Endothelial cell of umbilical vein (primary cell): ENCODE measurements at regions not wholly inside any gene's neighbourhood (a gene's known extent, or its start where the extent isn't known, plus 50 kb on each side); places are given as distances from the start of the nearest gene placed in this dataset.

Experiments used
- BruUV-seq: library from RNA; stranded (reverse); fragments of 400-500 nt; replicated peaks from 2 replicates; lab custom pipeline; 2021; lab: Mats Ljungman, UMichigan
- CTCF ChIA-PET: fragments of 300-600, 350-600 bp; sonication (Branson Sonifier 250); formaldehyde crosslinking; loops from one replicate; lab custom pipeline; 2021; ENCODE audit warnings: antibody characterized with exemption, inconsistent platforms; lab: Charles Lee
- POLR2A ChIA-PET: fragments of 300-600, 350-600 bp; sonication (Branson Sonifier 250); formaldehyde crosslinking; loops from one replicate; lab custom pipeline; 2021; ENCODE audit warnings: antibody characterized with exemption, inconsistent platforms; lab: Charles Lee
- DNase-seq: peaks from one replicate; pipeline ENCODE4 v3.0.0-alpha.2; 2011; ENCODE audit warnings: low read depth, low spot score
- FAIRE-seq: peaks from 2 replicates; lab custom pipeline; 2011; peaks lifted over from hg19 to GRCh38; lab: Jason Lieb, UNC
- H2AFZ ChIP-seq: 2 replicates; pipeline ENCODE4 v1.6.0; 2012; ENCODE audit warnings: low read depth, low read length, control low read depth, inconsistent platforms
- H3K27ac ChIP-seq: 2 replicates; pipeline ENCODE4 v1.5.1; 2011; ENCODE audit warnings: low read depth, mild to moderate bottlenecking, control low read depth, low read length, moderate library complexity; ENCODE audit not compliant: insufficient read depth
- H3K27me3 ChIP-seq, 2 experiments: 2 replicates each; pipeline versions ENCODE4 v1.6.0 to v1.6.1; 2011; ENCODE audit warnings: low read length in 2 of 2, mixed read lengths in 1 of 2; ENCODE audit not compliant: control insufficient read depth in 2 of 2, insufficient read depth in 2 of 2
- H3K36me3 ChIP-seq, 2 experiments: 2 replicates in 1 of 2; 3 replicates in 1 of 2; pipeline ENCODE4 v1.5.1; 2011; ENCODE audit warnings: low read length in 2 of 2, mild to moderate bottlenecking in 1 of 2, moderate library complexity in 1 of 2; ENCODE audit not compliant: control insufficient read depth in 2 of 2, insufficient read depth in 2 of 2; ENCODE audit errors: extremely low read depth in 1 of 2
- H3K4me1 ChIP-seq: 3 replicates; pipeline ENCODE4 v1.5.1; 2011; ENCODE audit warnings: mild to moderate bottlenecking, low read length; ENCODE audit not compliant: control insufficient read depth, insufficient read depth; ENCODE audit errors: extremely low read depth
- H3K4me2 ChIP-seq: 2 replicates; pipeline ENCODE4 v1.6.1; 2011; ENCODE audit warnings: low read length, control low read depth, mixed read lengths; ENCODE audit not compliant: insufficient read depth
- H3K4me3 ChIP-seq, 3 experiments: fragments of 200-600 bp in 1 of 3; sonication (generic), shearing (Covaris generic) in 1 of 3; replicated peaks in 1 of 3; 2 replicates each; pipeline ENCODE4 v1.5.1; 2011 to 2016; ENCODE audit warnings: control low read depth in 3 of 3, low read length in 3 of 3, mild to moderate bottlenecking in 2 of 3, inconsistent platforms in 1 of 3, low read depth in 1 of 3, moderate library complexity in 1 of 3; ENCODE audit not compliant: insufficient read depth in 1 of 3
- H3K79me2 ChIP-seq: 2 replicates; pipeline ENCODE4 v1.6.0; 2012; ENCODE audit warnings: low read length, inconsistent platforms; ENCODE audit not compliant: control insufficient read depth, insufficient read depth
- H3K9ac ChIP-seq: replicated peaks from 2 replicates; pipeline ENCODE3; 2011; ENCODE audit warnings: low read length, control low read depth; ENCODE audit not compliant: insufficient read depth; ENCODE audit errors: extremely low read depth
- H3K9me1 ChIP-seq: replicated peaks from 3 replicates; pipeline ENCODE4 v1.6.0; 2011; ENCODE audit warnings: mild to moderate bottlenecking, low read length; ENCODE audit not compliant: control insufficient read depth, insufficient read depth; ENCODE audit errors: extremely low read depth
- H3K9me3 ChIP-seq: replicated peaks from 2 replicates; pipeline ENCODE4 v1.5.1; 2012; ENCODE audit warnings: low read length, inconsistent platforms; ENCODE audit not compliant: control insufficient read depth, insufficient read depth
- H4K20me1 ChIP-seq: replicated peaks from 2 replicates; pipeline ENCODE3; 2011; ENCODE audit warnings: mild to moderate bottlenecking, low read length; ENCODE audit not compliant: control insufficient read depth, insufficient read depth; ENCODE audit errors: extremely low read depth
- CTCF ChIP-seq, 2 donors: IDR thresholded peaks; 1 replicate in 1 of 2; 2 replicates in 1 of 2; pipeline ENCODE4 v1.5.1; 2011; ENCODE audit warnings: low read length in 2 of 2, mild to moderate bottlenecking in 2 of 2, moderate library complexity in 2 of 2, control low read depth in 1 of 2, inconsistent platforms in 1 of 2, low read depth in 1 of 2; ENCODE audit not compliant: insufficient read depth in 1 of 2; ENCODE audit errors: extremely low read depth in 1 of 2
- EZH2 ChIP-seq: IDR thresholded peaks from 2 replicates; pipeline ENCODE4 v1.6.1; 2012; ENCODE audit warnings: borderline replicate concordance, low read depth, mild to moderate bottlenecking, moderate library complexity, low read length, inconsistent platforms; ENCODE audit not compliant: severe bottlenecking
- FOS ChIP-seq: IDR thresholded peaks from 2 replicates; pipeline ENCODE4 v1.6.1; 2011; ENCODE audit warnings: mild to moderate bottlenecking, low read length, moderate library complexity, borderline replicate concordance; ENCODE audit not compliant: insufficient read depth
- GATA2 ChIP-seq: IDR thresholded peaks from 2 replicates; pipeline ENCODE4 v1.7.0; 2011; ENCODE audit warnings: low read depth, mild to moderate bottlenecking, moderate library complexity, mixed read lengths, low read length; ENCODE audit not compliant: insufficient read length, insufficient read depth
- JUN ChIP-seq: IDR thresholded peaks from 2 replicates; pipeline ENCODE4 v1.6.1; 2011; ENCODE audit warnings: borderline replicate concordance, low read depth; ENCODE audit not compliant: insufficient read length, insufficient read depth
- MAX ChIP-seq: IDR thresholded peaks from 2 replicates; pipeline ENCODE4 v1.6.1; 2011; ENCODE audit not compliant: insufficient read depth, insufficient read length
- MYC ChIP-seq: IDR thresholded peaks from one replicate; pipeline ENCODE4 v1.6.1; 2011; ENCODE audit warnings: mild to moderate bottlenecking, low read depth, low read length
- POLR2A ChIP-seq: IDR thresholded peaks from 2 replicates; pipeline ENCODE4 v1.6.1; 2012; ENCODE audit warnings: low read depth, mild to moderate bottlenecking, control low read depth, low read length
- POLR2AphosphoS5 ChIP-seq: IDR thresholded peaks from 2 replicates; pipeline ENCODE4 v1.6.1; 2012; ENCODE audit warnings: low read depth, mild to moderate bottlenecking, control low read depth, low read length, moderate library complexity; ENCODE audit not compliant: insufficient read depth
- dilution Hi-C: fragments of 300-500 bp; cut with MboI; formaldehyde crosslinking; loops from one replicate; pipeline ENCODE4 v1.15.0; 2019; ENCODE audit warnings: low sequenced_read_pairs; ENCODE audit not compliant: extremely low pct_ligation_motif_present
- intact Hi-C: fragments of 100-400 bp; cut with micrococcal nuclease; formaldehyde crosslinking; loops from one replicate; pipeline ENCODE4 v1.10.0; 2022

- no peaks in the 10 kb centered on the region for H4K20me1 ChIP-seq
- H2AFZ ChIP-seq = no peak overlapping the region
- H3K27me3 ChIP-seq = no peaks in the 10 kb centered on the region
- dilution Hi-C loops = no loop called here
- H3K27ac ChIP-seq = no peak overlapping the region
- H3K9ac ChIP-seq = no peak overlapping the region
- no TSS peak for BruUV-seq
- intact Hi-C loops = no loop called here
- H3K9me1 ChIP-seq = no peaks in the 10 kb centered on the region
- no peaks in the 10 kb centered on the region for H3K4me1 ChIP-seq
- POLR2A ChIA-PET = no interaction called here
- no peak overlapping the region for H3K4me2 ChIP-seq
- DNase-seq = no peak
- no peaks in the 10 kb centered on the region for H3K79me2 ChIP-seq
- no peak for TF ChIP-seq POLR2AphosphoS5
- no peak for TF ChIP-seq MYC
- TF ChIP-seq MAX = no peak
- TF ChIP-seq EZH2 = no peak
- no peak for TF ChIP-seq POLR2A
- TF ChIP-seq GATA2 = no peak
- TF ChIP-seq FOS = no peak
- TF ChIP-seq JUN = no peak
- no peak for TF ChIP-seq CTCF (IDR thresholded peaks at IDR 0.05; ENCODE audit: extremely low read depth in 1 of 2, insufficient read depth in 1 of 2, low read depth in 1 of 2, low read length in 2 of 2)
- no peaks in the 10 kb centered on the region for H3K9me3 ChIP-seq
- CTCF ChIA-PET = no interaction called here
- no peaks in the 10 kb centered on the region for H3K36me3 ChIP-seq
- FAIRE-seq = no peak
- no peak overlapping the region for H3K4me3 ChIP-seq
These were observed 415.3 kb upstream of the SETBP1 start for GRCh38 chr18:44265437-44265836.
